MCF 10A (cell line): ENCODE measurements at regions not wholly inside any gene's neighbourhood (a gene's known extent, or its start where the extent isn't known, plus 50 kb on each side); places are given as distances from the start of the nearest gene placed in this dataset.
A peak's percentile ranks its signal among the peaks of the same experiment; 100 is the strongest.

Experiments
- BruUV-seq: library from RNA; stranded (reverse); fragments of 400-500 nt; replicated peaks from 2 replicates; lab custom pipeline; 2021; lab: Mats Ljungman, UMichigan
- CTCF ChIA-PET: fragments of 300-600 bp; sonication (Branson Sonifier 250); formaldehyde crosslinking; extraction: SDS; loops from one replicate; lab custom pipeline; 2021; ENCODE audit warnings: antibody characterized with exemption, inconsistent platforms; lab: Yijun Ruan, JAX
- POLR2A ChIA-PET: fragments of 300-600, 350-650 bp; sonication (Branson Sonifier 250); formaldehyde crosslinking; extraction: SDS; loops from one replicate; lab custom pipeline; 2020; ENCODE audit warnings: antibody characterized with exemption, inconsistent platforms; lab: Yijun Ruan, JAX
- DNase-seq: peaks from one replicate; pipeline ENCODE4 v3.0.0-alpha.2; 2018; ENCODE audit not compliant: unreplicated experiment
- H3K27ac Mint-ChIP-seq: one replicate; pipeline ENCODE4 v1.8.0; 2022; ENCODE audit warnings: mild to moderate bottlenecking, low read depth, mixed read lengths; ENCODE audit not compliant: unreplicated experiment
- H3K27me3 Mint-ChIP-seq: one replicate; pipeline ENCODE4 v1.8.0; 2022; ENCODE audit warnings: mixed read lengths; ENCODE audit not compliant: insufficient read depth, unreplicated experiment
- H3K36me3 Mint-ChIP-seq: one replicate; pipeline ENCODE4 v1.8.0; 2022; ENCODE audit warnings: mild to moderate bottlenecking, moderate library complexity, mixed read lengths; ENCODE audit not compliant: insufficient read depth, unreplicated experiment
- H3K4me1 Mint-ChIP-seq: one replicate; pipeline ENCODE4 v1.8.0; 2022; ENCODE audit warnings: mixed read lengths; ENCODE audit not compliant: insufficient read depth, unreplicated experiment
- H3K4me3 Mint-ChIP-seq: one replicate; pipeline ENCODE4 v1.8.0; 2022; ENCODE audit warnings: mild to moderate bottlenecking, moderate library complexity, mixed read lengths; ENCODE audit not compliant: unreplicated experiment
- H3K9me3 Mint-ChIP-seq: one replicate; pipeline ENCODE4 v1.8.0; 2022; ENCODE audit warnings: mixed read lengths; ENCODE audit not compliant: unreplicated experiment
- CTCF ChIP-seq: fragments of 200-600 bp; IDR thresholded peaks from one replicate; pipeline ENCODE4 v1.8.0; 2022; ENCODE audit warnings: antibody characterized with exemption, mild to moderate bottlenecking; ENCODE audit not compliant: unreplicated experiment
- intact Hi-C: fragments of 100-400 bp; cut with micrococcal nuclease; formaldehyde crosslinking; loops from 2 replicates; pipeline ENCODE4 v1.14.1; 2022

- DNase-seq, result no peak
- POLR2A ChIA-PET, result no interaction called here
- no peak overlapping the region for H3K27ac Mint-ChIP-seq
- no TSS peak for BruUV-seq
- no peak overlapping the region for H3K4me3 Mint-ChIP-seq
- TF ChIP-seq CTCF, result no peak
- intact Hi-C loops, result no loop called here
- H3K4me1 Mint-ChIP-seq, result no peaks in the 10 kb centered on the region
- no peaks in the 10 kb centered on the region for H3K36me3 Mint-ChIP-seq
- H3K9me3 Mint-ChIP-seq, result peaks cover 9% of the 10 kb centered on the region
- CTCF ChIA-PET, result no interaction called here
- H3K27me3 Mint-ChIP-seq, result no peaks in the 10 kb centered on the region
Measured at GRCh38 chr6:117143647-117144046, 121.7 kb upstream of the VGLL2 start.

- Mint-ChIP-seq H3K27ac (no peak overlapping the region), H3K27me3 (no peaks in the 10 kb centered on the region), H3K4me1 (no peaks in the 10 kb centered on the region), H3K4me3 (no peak overlapping the region), H3K36me3 (no peaks in the 10 kb centered on the region), H3K9me3 (peaks cover 10% of the 10 kb centered on the region)
- intact Hi-C loops, result no loop called here
- no TSS peak for BruUV-seq
- TF ChIP-seq CTCF, result no peak
- POLR2A ChIA-PET, result no interaction called here
- no peak for DNase-seq
- CTCF ChIA-PET, result no interaction called here
Measured at GRCh38 chr6:117145940-117146339, 119.4 kb upstream of the VGLL2 start.

- peak; percentile 13 for DNase-seq
- intact Hi-C loops, result no loop called here
- BruUV-seq, result no TSS peak
- H3K27me3 Mint-ChIP-seq, result peaks cover 10% of the 10 kb centered on the region
- CTCF ChIA-PET, result no interaction called here
- no peak overlapping the region for H3K27ac Mint-ChIP-seq
- TF ChIP-seq CTCF, result no peak
- peaks cover 18% of the 10 kb centered on the region for H3K9me3 Mint-ChIP-seq
- H3K4me1 Mint-ChIP-seq, result no peaks in the 10 kb centered on the region
- POLR2A ChIA-PET, result no interaction called here
- no peaks in the 10 kb centered on the region for H3K36me3 Mint-ChIP-seq
- no peak overlapping the region for H3K4me3 Mint-ChIP-seq
Measured at GRCh38 chr6:117149324-117149723, 116.0 kb upstream of the VGLL2 start.

GRCh38 chr6:117156741-117157140 is 108.6 kb upstream of the VGLL2 start:
- TF ChIP-seq CTCF, result no peak
- CTCF ChIA-PET, result no interaction called here
- BruUV-seq, result no TSS peak

More at GRCh38 chr6:117156741-117157140, 108.6 kb upstream of the VGLL2 start:
- no peaks in the 10 kb centered on the region for H3K9me3 Mint-ChIP-seq
- H3K4me3 Mint-ChIP-seq, result no peak overlapping the region
- DNase-seq, result no peak
- H3K36me3 Mint-ChIP-seq, result no peaks in the 10 kb centered on the region
- peaks cover 33% of the 10 kb centered on the region for H3K27me3 Mint-ChIP-seq
- POLR2A ChIA-PET, result interaction anchor here (2.2 kb wide), 1 partner anchor 11 kb away, joined by 6 read pairs; no protein-coding TSS in a partner anchor
- no peak overlapping the region for H3K27ac Mint-ChIP-seq
- no peaks in the 10 kb centered on the region for H3K4me1 Mint-ChIP-seq
- intact Hi-C loops, result no loop called here
